ENCODE measurements at regions not wholly inside any gene's neighbourhood (a gene's known extent, or its start where the extent isn't known, plus 50 kb on each side); places are given as distances from the start of the nearest gene placed in this dataset.
A peak's percentile ranks its signal among the peaks of the same experiment; 100 is the strongest.

GRCh38 chr9:1115370-1115769, 65.2 kb downstream of the DMRT2 start:
- CTCF ChIA-PET: no interaction called here
- DNase-seq: no peak
- H3K9me3 Mint-ChIP-seq: no peaks in the 10 kb centered on the region
- no peaks in the 10 kb centered on the region for H3K27me3 Mint-ChIP-seq
- H3K36me3 Mint-ChIP-seq: no peaks in the 10 kb centered on the region
- H3K4me3 Mint-ChIP-seq: no peak overlapping the region
- no peaks in the 10 kb centered on the region for H3K4me1 Mint-ChIP-seq
- H3K27ac Mint-ChIP-seq: no peak overlapping the region

- no peaks in the 10 kb centered on the region for H3K4me1 Mint-ChIP-seq
- DNase-seq: no peak
- no peak overlapping the region for H3K27ac Mint-ChIP-seq
- no peaks in the 10 kb centered on the region for H3K9me3 Mint-ChIP-seq
- CTCF ChIA-PET: no interaction called here
- no peak overlapping the region for H3K4me3 Mint-ChIP-seq
- no peaks in the 10 kb centered on the region for H3K27me3 Mint-ChIP-seq
- no peaks in the 10 kb centered on the region for H3K36me3 Mint-ChIP-seq
Observed at GRCh38 chr9:1117439-1117838, 67.3 kb downstream of the DMRT2 start.

- no peak overlapping the region for H3K27ac Mint-ChIP-seq
- H3K9me3 Mint-ChIP-seq: no peaks in the 10 kb centered on the region
- no peaks in the 10 kb centered on the region for H3K27me3 Mint-ChIP-seq
Observed at GRCh38 chr9:1120500-1121165, 70.5 kb downstream of the DMRT2 start.

GRCh38 chr9:1125741-1126140, 75.6 kb downstream of the DMRT2 start:
- no peaks in the 10 kb centered on the region for H3K27me3 Mint-ChIP-seq
- no peak overlapping the region for H3K27ac Mint-ChIP-seq
- H3K4me1 Mint-ChIP-seq: no peaks in the 10 kb centered on the region
- CTCF ChIA-PET: no interaction called here
- DNase-seq: no peak
- no peak overlapping the region for H3K4me3 Mint-ChIP-seq
- H3K36me3 Mint-ChIP-seq: no peaks in the 10 kb centered on the region
- no peaks in the 10 kb centered on the region for H3K9me3 Mint-ChIP-seq

More at GRCh38 chr9:1120500-1121165, 70.5 kb downstream of the DMRT2 start:
- CTCF ChIA-PET: no interaction called here
- H3K4me3 Mint-ChIP-seq: no peak overlapping the region
- H3K4me1 Mint-ChIP-seq: no peaks in the 10 kb centered on the region
- no peaks in the 10 kb centered on the region for H3K36me3 Mint-ChIP-seq
- DNase-seq: no peak

DNA sequence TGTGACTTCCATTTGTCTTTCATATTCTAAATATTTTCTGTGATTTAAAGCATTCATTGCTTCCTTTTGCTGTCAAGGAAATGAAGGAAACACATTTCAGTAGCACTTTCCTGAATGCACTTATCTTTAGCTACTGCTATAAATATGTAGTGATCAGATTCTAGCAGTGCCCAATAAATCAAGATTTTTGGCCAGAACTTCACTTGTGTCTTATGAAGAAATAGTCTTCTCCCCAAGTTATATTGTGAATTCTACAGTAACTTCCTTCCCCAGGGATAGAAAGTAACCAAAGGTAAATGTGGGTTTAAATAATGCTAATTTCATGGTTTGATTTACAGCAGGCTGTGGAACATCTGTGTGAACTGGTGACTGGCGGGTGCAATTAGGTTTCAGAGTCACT, 77.9 kb downstream of the DMRT2 start:
- Mint-ChIP-seq H3K9me3 (peaks cover 3% of the 10 kb centered on the region), H3K4me1 (no peaks in the 10 kb centered on the region), H3K27ac (no peak overlapping the region), H3K4me3 (no peak overlapping the region), H3K36me3 (no peaks in the 10 kb centered on the region), H3K27me3 (no peaks in the 10 kb centered on the region)
- CTCF ChIA-PET: no interaction called here
- no peak for DNase-seq

DNA sequence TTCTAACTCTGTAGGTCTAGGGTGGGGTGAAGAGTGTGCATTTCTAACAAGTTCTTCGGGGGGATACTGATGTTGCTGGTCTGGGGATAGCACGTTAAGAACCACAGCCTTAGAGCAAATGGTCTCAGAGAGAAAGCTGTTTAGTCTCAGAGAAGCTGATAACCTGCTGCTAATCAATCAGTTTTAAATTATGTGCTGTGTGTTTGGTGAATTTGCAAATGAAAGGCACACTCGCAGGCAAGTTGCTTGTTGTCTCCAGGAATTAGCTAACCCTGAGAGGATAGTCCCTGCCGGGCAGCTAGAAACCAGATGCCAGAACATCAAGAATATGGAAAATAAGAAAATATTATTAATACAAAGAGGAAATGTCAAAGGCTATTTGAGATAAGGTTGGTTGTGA, 79.2 kb downstream of the DMRT2 start:
- H3K27me3 Mint-ChIP-seq: no peaks in the 10 kb centered on the region
- DNase-seq: no peak
- no peak overlapping the region for H3K4me3 Mint-ChIP-seq
- no peaks in the 10 kb centered on the region for H3K4me1 Mint-ChIP-seq
- peaks cover 3% of the 10 kb centered on the region for H3K9me3 Mint-ChIP-seq
- no peak overlapping the region for H3K27ac Mint-ChIP-seq
- CTCF ChIA-PET: no interaction called here
- no peaks in the 10 kb centered on the region for H3K36me3 Mint-ChIP-seq

DNA sequence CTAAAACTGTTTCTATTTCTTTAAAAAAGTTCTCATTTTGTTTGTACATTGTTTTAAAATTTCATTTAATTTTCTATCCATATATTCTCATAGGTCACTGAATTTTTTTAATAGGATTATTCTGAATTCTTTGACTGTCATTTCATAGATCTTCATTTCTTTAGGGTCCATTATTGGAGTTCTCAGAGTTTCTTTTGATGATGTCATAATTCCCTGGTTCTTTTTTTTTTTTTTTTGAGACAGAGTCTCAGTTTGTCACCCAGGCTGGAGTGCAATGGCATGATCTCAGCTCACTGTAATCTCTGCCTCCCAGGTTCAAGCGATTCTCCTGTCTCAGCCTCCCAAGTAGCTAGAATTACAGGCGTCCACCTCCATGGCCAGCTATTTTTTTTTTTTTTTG, 89.9 kb downstream of the DMRT2 start:
- no peak for DNase-seq
- no peak overlapping the region for H3K4me3 Mint-ChIP-seq
- H3K27me3 Mint-ChIP-seq: no peaks in the 10 kb centered on the region
- no peaks in the 10 kb centered on the region for H3K4me1 Mint-ChIP-seq
- no peak overlapping the region for H3K27ac Mint-ChIP-seq
- no peaks in the 10 kb centered on the region for H3K36me3 Mint-ChIP-seq
- H3K9me3 Mint-ChIP-seq: peaks cover 14% of the 10 kb centered on the region
- CTCF ChIA-PET: no interaction called here

DNA sequence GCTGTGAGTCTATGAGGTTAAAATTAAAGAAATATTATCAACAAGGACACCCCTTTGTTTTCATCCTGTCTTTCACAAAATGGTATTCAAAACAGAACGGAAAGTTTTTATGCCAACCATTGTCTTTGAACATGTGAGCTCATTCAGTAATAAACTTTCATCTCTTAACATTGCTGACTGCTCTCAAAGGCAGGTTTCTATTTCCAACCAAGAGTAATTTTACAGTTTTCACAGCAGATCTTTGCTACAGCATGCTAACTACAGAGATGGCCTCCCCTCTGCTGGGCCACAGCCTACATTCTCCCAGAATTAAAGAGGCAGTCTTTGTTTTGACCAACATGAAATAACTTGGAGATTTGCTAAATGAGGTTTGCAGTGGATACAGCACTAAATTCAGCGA, 101.5 kb downstream of the DMRT2 start:
- Mint-ChIP-seq H3K27me3 (no peaks in the 10 kb centered on the region), H3K27ac (no peak overlapping the region), H3K4me1 (no peaks in the 10 kb centered on the region), H3K9me3 (no peaks in the 10 kb centered on the region), H3K4me3 (no peak overlapping the region), H3K36me3 (no peaks in the 10 kb centered on the region)
- no peak for DNase-seq
- CTCF ChIA-PET: no interaction called here

DNA sequence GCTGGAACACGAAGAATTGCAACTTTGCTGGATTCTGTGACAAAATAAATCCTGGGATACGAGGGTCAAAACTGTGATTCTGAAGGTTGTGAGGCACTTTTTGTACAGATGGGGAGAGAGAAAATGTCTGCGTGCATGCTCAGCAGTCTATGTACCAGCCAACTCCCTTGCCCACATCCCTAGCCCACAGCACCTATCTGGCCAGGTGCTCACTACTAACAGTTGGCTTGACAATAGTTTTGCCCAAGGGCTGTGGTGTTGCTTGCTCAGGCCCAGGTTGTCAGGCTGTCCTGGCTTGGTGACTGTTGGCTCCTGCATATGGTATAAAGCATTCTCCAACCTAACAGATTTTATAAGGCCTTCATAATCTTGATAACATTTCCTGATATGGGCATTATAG, 102.0 kb downstream of the DMRT2 start:
- no peaks in the 10 kb centered on the region for H3K36me3 Mint-ChIP-seq
- H3K4me3 Mint-ChIP-seq: no peak overlapping the region
- no peak for DNase-seq
- no peaks in the 10 kb centered on the region for H3K27me3 Mint-ChIP-seq
- no peaks in the 10 kb centered on the region for H3K4me1 Mint-ChIP-seq
- no peak overlapping the region for H3K27ac Mint-ChIP-seq
- no peaks in the 10 kb centered on the region for H3K9me3 Mint-ChIP-seq
- CTCF ChIA-PET: no interaction called here

DNA sequence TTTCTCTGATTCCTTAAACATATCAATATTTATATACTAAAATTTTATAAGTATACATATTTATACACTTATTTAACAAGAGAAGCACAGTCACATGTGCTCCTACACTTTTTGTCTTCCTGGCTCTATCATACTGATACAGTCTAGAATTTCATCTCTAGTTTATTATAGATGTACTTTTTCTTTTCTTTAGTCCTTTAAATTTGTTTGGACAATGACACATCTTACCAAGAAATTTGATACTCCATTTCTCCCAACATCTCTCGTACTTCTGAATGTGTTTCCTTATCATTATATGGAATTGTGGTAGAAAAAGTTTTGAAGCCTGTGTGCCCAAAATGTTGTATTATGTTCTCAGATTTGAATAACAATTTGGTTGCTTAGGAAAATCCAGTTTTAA, 104.6 kb downstream of the DMRT2 start:
- CTCF ChIA-PET: no interaction called here
- Mint-ChIP-seq H3K4me3 (no peak overlapping the region), H3K27me3 (no peaks in the 10 kb centered on the region), H3K27ac (no peak overlapping the region), H3K9me3 (no peaks in the 10 kb centered on the region), H3K36me3 (no peaks in the 10 kb centered on the region), H3K4me1 (no peaks in the 10 kb centered on the region)
- no peak for DNase-seq

GRCh38 chr9:1155602-1156001, 105.4 kb downstream of the DMRT2 start:
- Mint-ChIP-seq H3K27ac (no peak overlapping the region), H3K27me3 (no peaks in the 10 kb centered on the region), H3K4me3 (no peak overlapping the region), H3K36me3 (no peaks in the 10 kb centered on the region), H3K4me1 (no peaks in the 10 kb centered on the region), H3K9me3 (no peaks in the 10 kb centered on the region)
- CTCF ChIA-PET: no interaction called here
- no peak for DNase-seq

DNA sequence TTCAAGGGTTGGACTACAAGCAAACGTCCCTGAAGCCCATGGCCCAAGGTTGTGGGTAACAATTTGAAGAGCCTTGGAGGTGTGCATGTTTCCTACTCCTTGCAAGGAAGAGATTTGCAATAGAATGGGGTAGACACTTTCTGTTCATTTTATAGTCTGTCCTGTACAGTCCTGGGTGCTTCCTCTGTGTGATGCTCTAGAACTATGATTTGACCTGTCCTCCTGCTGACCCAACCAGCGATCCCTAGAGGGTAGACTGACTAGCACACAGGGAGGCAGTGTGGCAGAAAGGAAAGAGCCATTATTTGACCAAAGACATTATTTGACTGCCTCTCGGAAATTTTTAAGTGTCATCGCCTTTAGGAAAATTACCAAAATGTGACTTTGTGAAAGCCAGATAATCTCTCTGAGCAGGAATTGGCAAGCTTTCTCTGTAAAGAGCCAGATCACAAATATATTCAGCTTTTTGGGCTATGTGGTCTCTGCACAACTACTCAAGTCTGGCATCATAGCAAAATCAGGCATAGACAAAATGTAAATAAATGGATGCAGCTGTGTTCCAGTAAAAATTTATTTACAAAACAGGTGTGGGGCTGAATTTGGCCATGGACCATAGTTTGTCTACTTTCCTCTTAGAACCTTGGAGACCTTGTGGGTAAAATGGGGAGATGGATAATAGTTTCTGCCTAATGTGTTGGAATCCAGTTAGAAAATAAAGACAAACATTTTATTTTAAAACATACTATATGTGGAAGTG, 106.8 kb downstream of the DMRT2 start:
- Mint-ChIP-seq H3K36me3 (no peaks in the 10 kb centered on the region), H3K4me1 (no peaks in the 10 kb centered on the region), H3K4me3 (no peak overlapping the region), H3K27me3 (no peaks in the 10 kb centered on the region), H3K27ac (no peak overlapping the region), H3K9me3 (no peaks in the 10 kb centered on the region)
- DNase-seq: no peak
- CTCF ChIA-PET: no interaction called here

GRCh38 chr9:1157836-1158235, 107.7 kb downstream of the DMRT2 start:
- Mint-ChIP-seq H3K36me3 (no peaks in the 10 kb centered on the region), H3K9me3 (no peaks in the 10 kb centered on the region), H3K27me3 (no peaks in the 10 kb centered on the region), H3K4me1 (no peaks in the 10 kb centered on the region), H3K4me3 (no peak overlapping the region), H3K27ac (no peak overlapping the region)
- no peak for DNase-seq
- CTCF ChIA-PET: interaction anchor here (0.6 kb wide), 1 partner anchor 205 kb away, joined by 3 read pairs; no protein-coding TSS in a partner anchor

DNA sequence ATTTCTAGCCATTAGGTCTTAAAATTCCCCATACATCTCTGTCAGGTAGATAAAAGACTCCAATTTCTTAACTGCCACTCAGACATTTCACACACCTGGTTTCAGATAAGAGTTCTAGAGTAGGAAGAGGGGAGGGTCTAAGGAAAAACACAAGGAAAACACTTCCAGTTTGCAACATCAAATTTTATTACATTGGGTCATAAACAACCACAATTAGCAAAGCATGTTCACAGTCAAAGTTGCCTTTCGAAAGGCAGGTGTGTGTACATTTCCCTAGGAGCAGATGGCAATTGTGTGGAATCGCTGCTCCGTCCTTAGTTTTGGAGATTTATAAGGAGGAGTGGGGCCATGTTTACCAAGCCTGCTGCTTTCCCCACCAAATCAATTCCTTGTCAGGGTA, 120.8 kb downstream of the DMRT2 start:
- Mint-ChIP-seq H3K4me1 (peaks cover 14% of the 10 kb centered on the region), H3K4me3 (no peak overlapping the region), H3K27ac (no peak overlapping the region), H3K9me3 (peaks cover 2% of the 10 kb centered on the region), H3K36me3 (no peaks in the 10 kb centered on the region), H3K27me3 (no peaks in the 10 kb centered on the region)
- no peak for DNase-seq
- CTCF ChIA-PET: no interaction called here

GRCh38 chr9:1171546-1171945, 121.4 kb downstream of the DMRT2 start:
- Mint-ChIP-seq H3K9me3 (peaks cover 2% of the 10 kb centered on the region), H3K27me3 (no peaks in the 10 kb centered on the region), H3K4me3 (no peak overlapping the region), H3K4me1 (peaks cover 14% of the 10 kb centered on the region), H3K27ac (peak overlapping the region; percentile 88), H3K36me3 (no peaks in the 10 kb centered on the region)
- DNase-seq: no peak
- CTCF ChIA-PET: no interaction called here
